Chondrocyte (in vitro differentiated cells): ENCODE measurements at regions not wholly inside any gene's neighbourhood (a gene's known extent, or its start where the extent isn't known, plus 50 kb on each side); places are given as distances from the start of the nearest gene placed in this dataset.

Experiments used
- DNase-seq: peaks from one replicate; pipeline ENCODE4 v3.0.0; 2021; ENCODE audit warnings: mixed read lengths, low spot score
- H3K27ac Mint-ChIP-seq: one replicate; pipeline ENCODE4 v1.8.0; 2021; ENCODE audit warnings: mild to moderate bottlenecking, moderate library complexity, mixed read lengths; ENCODE audit not compliant: unreplicated experiment
- H3K27me3 Mint-ChIP-seq: 2 replicates; pipeline ENCODE4 v1.8.0; 2021; ENCODE audit warnings: low read depth, mixed read lengths
- H3K36me3 Mint-ChIP-seq: 2 replicates; pipeline ENCODE4 v1.8.0; 2021; ENCODE audit warnings: low read depth, mixed read lengths
- H3K4me1 Mint-ChIP-seq: 2 replicates; pipeline ENCODE4 v1.8.0; 2021; ENCODE audit warnings: low read depth, mild to moderate bottlenecking, mixed read lengths
- H3K4me3 Mint-ChIP-seq: one replicate; pipeline ENCODE4 v1.8.0; 2021; ENCODE audit warnings: mild to moderate bottlenecking, moderate library complexity, mixed read lengths; ENCODE audit not compliant: unreplicated experiment
- H3K9me3 Mint-ChIP-seq: 2 replicates; pipeline ENCODE4 v1.8.0; 2021; ENCODE audit warnings: low read depth, mixed read lengths
- TF ChIP-seq, protein P1 (sequence below): fragments of 200-600 bp; sonication (generic); IDR thresholded peaks from 2 replicates; pipeline ENCODE4 v1.5.0; 2021; ENCODE audit warnings: antibody characterized with exemption, mild to moderate bottlenecking, moderate library complexity

DNA sequence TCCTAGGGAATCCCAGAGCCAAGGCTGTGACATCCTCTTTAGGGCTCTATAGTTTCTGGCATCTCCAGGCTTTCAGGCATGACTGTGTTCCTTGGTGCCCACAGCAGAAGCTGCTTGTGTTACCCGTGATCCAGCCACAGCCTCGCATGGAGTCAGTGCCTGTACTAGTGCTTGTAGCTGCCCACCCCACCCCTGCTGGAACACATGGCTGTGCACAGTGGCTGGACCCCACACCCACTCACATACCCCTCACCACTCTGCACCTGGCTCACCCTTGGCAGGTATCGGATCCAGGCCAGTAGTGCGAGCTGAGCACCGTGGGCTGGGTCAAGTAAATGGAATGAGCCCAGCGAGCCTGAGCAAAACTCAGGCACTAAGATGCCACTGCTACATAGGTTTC lies 934.7 kb upstream of the PRMT6 start:
- no peaks in the 10 kb centered on the region for H3K27me3 Mint-ChIP-seq
- no peaks in the 10 kb centered on the region for H3K36me3 Mint-ChIP-seq
- TF ChIP-seq, protein P1, sequence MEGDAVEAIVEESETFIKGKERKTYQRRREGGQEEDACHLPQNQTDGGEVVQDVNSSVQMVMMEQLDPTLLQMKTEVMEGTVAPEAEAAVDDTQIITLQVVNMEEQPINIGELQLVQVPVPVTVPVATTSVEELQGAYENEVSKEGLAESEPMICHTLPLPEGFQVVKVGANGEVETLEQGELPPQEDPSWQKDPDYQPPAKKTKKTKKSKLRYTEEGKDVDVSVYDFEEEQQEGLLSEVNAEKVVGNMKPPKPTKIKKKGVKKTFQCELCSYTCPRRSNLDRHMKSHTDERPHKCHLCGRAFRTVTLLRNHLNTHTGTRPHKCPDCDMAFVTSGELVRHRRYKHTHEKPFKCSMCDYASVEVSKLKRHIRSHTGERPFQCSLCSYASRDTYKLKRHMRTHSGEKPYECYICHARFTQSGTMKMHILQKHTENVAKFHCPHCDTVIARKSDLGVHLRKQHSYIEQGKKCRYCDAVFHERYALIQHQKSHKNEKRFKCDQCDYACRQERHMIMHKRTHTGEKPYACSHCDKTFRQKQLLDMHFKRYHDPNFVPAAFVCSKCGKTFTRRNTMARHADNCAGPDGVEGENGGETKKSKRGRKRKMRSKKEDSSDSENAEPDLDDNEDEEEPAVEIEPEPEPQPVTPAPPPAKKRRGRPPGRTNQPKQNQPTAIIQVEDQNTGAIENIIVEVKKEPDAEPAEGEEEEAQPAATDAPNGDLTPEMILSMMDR, result no peak
- DNase-seq, result peak; percentile 68
- no peak overlapping the region for H3K27ac Mint-ChIP-seq
- no peak overlapping the region for H3K4me3 Mint-ChIP-seq
- H3K9me3 Mint-ChIP-seq, result no peaks in the 10 kb centered on the region
- H3K4me1 Mint-ChIP-seq, result no peaks in the 10 kb centered on the region

DNA sequence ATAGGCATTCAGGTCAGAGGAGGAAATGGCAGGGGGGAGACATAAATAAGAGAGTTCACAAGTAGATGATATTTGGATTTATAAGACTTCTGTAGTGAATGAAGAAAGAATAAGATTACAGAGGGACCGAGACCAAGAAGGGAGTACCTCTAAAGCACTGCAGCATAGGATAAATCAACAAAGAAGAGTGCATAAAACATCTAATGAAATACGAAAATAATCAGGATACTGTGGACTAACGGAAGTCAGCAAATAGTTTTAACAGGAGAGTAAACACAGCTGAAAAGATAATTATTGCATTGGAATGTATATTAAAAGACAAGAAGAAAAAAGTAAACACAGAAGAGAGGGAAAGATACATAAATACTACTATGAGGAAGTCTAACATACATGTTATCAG lies 921.9 kb upstream of the PRMT6 start:
- DNase-seq, result no peak
- Mint-ChIP-seq H3K27ac (no peak overlapping the region), H3K4me1 (no peaks in the 10 kb centered on the region), H3K4me3 (no peak overlapping the region), H3K27me3 (no peaks in the 10 kb centered on the region), H3K36me3 (no peaks in the 10 kb centered on the region), H3K9me3 (no peaks in the 10 kb centered on the region)
- TF ChIP-seq, protein P1, result no peak

DNA sequence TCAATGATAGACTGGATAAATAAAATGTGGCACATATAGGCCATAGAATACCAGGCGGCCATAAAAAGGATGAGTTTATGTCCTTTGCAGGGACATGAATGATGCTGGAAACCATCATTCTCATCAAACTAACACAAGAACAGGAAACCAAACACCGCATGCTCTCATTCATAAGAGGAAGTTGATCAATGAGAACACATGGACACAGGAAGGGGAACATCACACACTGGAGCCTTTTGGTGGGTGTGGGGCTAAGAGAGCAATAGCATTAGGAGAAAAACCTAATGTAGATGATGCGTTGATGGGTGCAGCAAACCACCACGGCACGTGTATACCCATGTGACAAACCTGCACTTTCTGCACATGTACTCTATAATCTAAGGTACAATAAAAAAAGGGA lies 883.4 kb upstream of the PRMT6 start:
- Mint-ChIP-seq H3K36me3 (no peaks in the 10 kb centered on the region), H3K4me1 (no peaks in the 10 kb centered on the region), H3K9me3 (peaks cover 11% of the 10 kb centered on the region), H3K27ac (no peak overlapping the region), H3K27me3 (no peaks in the 10 kb centered on the region), H3K4me3 (no peak overlapping the region)
- TF ChIP-seq, protein P1, result no peak
- DNase-seq, result no peak

DNA sequence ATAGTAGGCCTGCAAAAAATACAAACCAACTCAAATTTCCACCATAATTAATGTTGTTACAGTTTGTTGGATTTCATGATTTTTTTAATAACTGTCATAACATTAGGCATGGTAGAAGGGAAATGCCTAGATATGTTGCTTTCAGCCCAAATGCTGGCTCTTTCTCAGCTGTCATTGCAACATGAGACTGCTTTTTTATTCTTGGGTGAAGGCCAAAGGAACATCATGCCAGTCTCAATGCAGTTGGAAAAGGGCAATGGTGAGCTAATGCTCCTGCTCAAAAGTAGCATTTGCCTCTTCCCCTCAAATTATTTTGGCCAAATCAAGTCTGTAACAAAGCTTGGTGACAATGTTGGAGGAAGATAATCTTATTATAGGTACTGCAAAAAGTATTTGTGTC lies 877.7 kb upstream of the PRMT6 start:
- no peak overlapping the region for H3K27ac Mint-ChIP-seq
- no peak for DNase-seq
- no peaks in the 10 kb centered on the region for H3K27me3 Mint-ChIP-seq
- peaks cover 8% of the 10 kb centered on the region for H3K9me3 Mint-ChIP-seq
- H3K4me1 Mint-ChIP-seq, result no peaks in the 10 kb centered on the region
- no peak overlapping the region for H3K4me3 Mint-ChIP-seq
- H3K36me3 Mint-ChIP-seq, result no peaks in the 10 kb centered on the region
- TF ChIP-seq, protein P1, result no peak

DNA sequence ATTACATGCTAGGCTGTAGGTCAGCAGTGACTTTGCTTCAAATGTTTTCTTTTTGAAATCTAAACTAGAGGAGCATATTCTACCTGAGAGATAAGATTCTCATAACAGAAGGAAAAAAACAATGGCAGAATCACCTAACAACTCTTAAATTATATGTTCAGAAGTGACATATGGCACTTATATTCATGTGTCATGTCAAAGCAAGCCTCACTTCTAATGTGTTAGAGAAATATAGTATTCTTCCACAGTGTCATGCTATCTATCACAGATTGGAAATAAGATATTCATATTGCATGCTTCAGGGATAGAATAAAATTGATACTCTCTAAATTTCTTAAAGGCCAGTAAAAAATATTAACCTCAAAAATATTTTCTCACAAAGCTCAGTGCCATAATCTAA lies 874.6 kb upstream of the PRMT6 start:
- Mint-ChIP-seq H3K4me3 (no peak overlapping the region), H3K27ac (no peak overlapping the region), H3K36me3 (no peaks in the 10 kb centered on the region), H3K27me3 (no peaks in the 10 kb centered on the region), H3K9me3 (peaks cover 9% of the 10 kb centered on the region), H3K4me1 (no peaks in the 10 kb centered on the region)
- DNase-seq, result no peak
- TF ChIP-seq, protein P1, result no peak
